H9 (cell line): ENCODE measurements at regions not wholly inside any gene's neighbourhood (a gene's known extent, or its start where the extent isn't known, plus 50 kb on each side); places are given as distances from the start of the nearest gene placed in this dataset.

ENCODE experiments used
- DNase-seq: peaks from one replicate; pipeline ENCODE4 v3.0.0-alpha.2; 2017
- H2AFZ ChIP-seq: one replicate; pipeline ENCODE4 v1.6.1; 2013; ENCODE audit warnings: mild to moderate bottlenecking, low read length, control low read depth, moderate library complexity
- H2AK5ac ChIP-seq: 2 replicates; pipeline ENCODE4 v1.6.1; 2013; ENCODE audit warnings: low read length, control low read depth, mixed read lengths; ENCODE audit not compliant: insufficient read length
- H2BK120ac ChIP-seq: one replicate; pipeline ENCODE4 v1.6.1; 2013; ENCODE audit warnings: low read depth, mild to moderate bottlenecking, low read length, control low read depth, inconsistent platforms; ENCODE audit not compliant: poor library complexity, severe bottlenecking
- H2BK12ac ChIP-seq: 2 replicates; pipeline ENCODE4 v1.6.1; 2013; ENCODE audit warnings: low read length, control low read depth, mixed read lengths, low read depth; ENCODE audit not compliant: insufficient read length
- H2BK15ac ChIP-seq: 2 replicates; pipeline ENCODE4 v1.6.1; 2013; ENCODE audit warnings: low read depth, low read length, control low read depth
- H2BK20ac ChIP-seq: one replicate; pipeline ENCODE4 v1.6.1; 2013; ENCODE audit warnings: low read depth, mild to moderate bottlenecking, low read length, control low read depth, inconsistent platforms; ENCODE audit not compliant: poor library complexity, severe bottlenecking
- H2BK5ac ChIP-seq: 2 replicates; pipeline ENCODE4 v1.6.1; 2013; ENCODE audit warnings: low read length, control low read depth, mixed read lengths; ENCODE audit not compliant: insufficient read length
- H3K14ac ChIP-seq: 2 replicates; pipeline ENCODE4 v1.6.1; 2013; ENCODE audit warnings: low read length, control low read depth; ENCODE audit not compliant: insufficient read depth
- H3K18ac ChIP-seq: 2 replicates; pipeline ENCODE4 v1.6.1; 2013; ENCODE audit warnings: low read depth, mild to moderate bottlenecking, mixed read lengths, low read length, control low read depth; ENCODE audit not compliant: insufficient read length
- H3K23ac ChIP-seq: 2 replicates; pipeline ENCODE4 v1.6.1; 2013; ENCODE audit warnings: low read length, control low read depth, mixed read lengths, low read depth; ENCODE audit not compliant: insufficient read length
- H3K23me2 ChIP-seq: 2 replicates; pipeline ENCODE4 v1.6.1; 2013; ENCODE audit warnings: low read depth, mild to moderate bottlenecking, mixed read lengths, low read length, control low read depth; ENCODE audit not compliant: insufficient read length, poor library complexity, severe bottlenecking
- H3K27ac ChIP-seq: 2 replicates; pipeline ENCODE4 v1.5.1; 2013; ENCODE audit warnings: low read length, control low read depth, mixed read lengths, low read depth; ENCODE audit not compliant: insufficient read length
- H3K27me3 ChIP-seq: 2 replicates; pipeline ENCODE4 v1.6.1; 2013; ENCODE audit warnings: low read length, control low read depth, inconsistent platforms; ENCODE audit not compliant: insufficient read depth
- H3K4ac ChIP-seq: 2 replicates; pipeline ENCODE4 v1.6.1; 2013; ENCODE audit warnings: low read depth, mild to moderate bottlenecking, control low read depth, inconsistent platforms, low read length, moderate library complexity
- H3K4me1 ChIP-seq: 2 replicates; pipeline ENCODE4 v1.6.1; 2013; ENCODE audit warnings: low read length, control low read depth, inconsistent platforms; ENCODE audit not compliant: insufficient read depth
- H3K4me2 ChIP-seq: 2 replicates; pipeline ENCODE4 v1.6.1; 2013; ENCODE audit warnings: low read length, control low read depth, mixed read lengths; ENCODE audit not compliant: insufficient read length, insufficient read depth
- H3K56ac ChIP-seq: 2 replicates; pipeline ENCODE4 v1.6.1; 2013; ENCODE audit warnings: low read depth, mild to moderate bottlenecking, mixed read lengths, low read length, control low read depth; ENCODE audit not compliant: insufficient read length
- H3K79me1 ChIP-seq: 2 replicates; pipeline ENCODE4 v1.6.1; 2013; ENCODE audit warnings: low read depth, mild to moderate bottlenecking, moderate library complexity, low read length, control low read depth, inconsistent platforms; ENCODE audit not compliant: insufficient read depth, poor library complexity, severe bottlenecking
- H3K79me2 ChIP-seq: 2 replicates; pipeline ENCODE4 v1.6.1; 2013; ENCODE audit warnings: low read length, control low read depth, inconsistent platforms; ENCODE audit not compliant: insufficient read depth
- H3K9ac ChIP-seq: 2 replicates; pipeline ENCODE4 v1.6.1; 2013; ENCODE audit warnings: low read length, control low read depth, mixed read lengths; ENCODE audit not compliant: insufficient read length; ENCODE audit errors: extremely low read depth
- H3K9me3 ChIP-seq: one replicate; pipeline ENCODE4 v1.6.1; 2013; ENCODE audit warnings: low read depth, low read length, inconsistent platforms; ENCODE audit not compliant: control insufficient read depth
- H3T11ph ChIP-seq: one replicate; pipeline ENCODE4 v1.6.1; 2013; ENCODE audit warnings: mild to moderate bottlenecking, low read length, control low read depth, inconsistent platforms
- H4K20me1 ChIP-seq: one replicate; pipeline ENCODE4 v1.6.1; 2013; ENCODE audit not compliant: control insufficient read depth, insufficient read length, insufficient read depth
- H4K5ac ChIP-seq: 2 replicates; pipeline ENCODE4 v1.6.1; 2013; ENCODE audit warnings: low read depth, mild to moderate bottlenecking, mixed read lengths, low read length, control low read depth; ENCODE audit not compliant: insufficient read length
- H4K8ac ChIP-seq: replicated peaks from 2 replicates; pipeline ENCODE4 v1.6.1; 2013; ENCODE audit warnings: low read length, control low read depth, mixed read lengths, low read depth; ENCODE audit not compliant: insufficient read length
- H4K91ac ChIP-seq: 2 replicates; pipeline ENCODE4 v1.6.1; 2013; ENCODE audit warnings: low read depth, mild to moderate bottlenecking, moderate library complexity, mixed read lengths, low read length, control low read depth; ENCODE audit not compliant: insufficient read length
- H3K27ac Mint-ChIP-seq, 3 experiments: 2 replicates in 2 of 3; 3 replicates in 1 of 3; pipeline ENCODE4 v1.8.0; 2020 to 2021; ENCODE audit warnings: mixed read lengths in 3 of 3, mild to moderate bottlenecking in 1 of 3, moderate library complexity in 1 of 3
- H3K27me3 Mint-ChIP-seq: 2 replicates; pipeline ENCODE4 v1.8.0; 2021; ENCODE audit warnings: low read depth, mild to moderate bottlenecking, moderate library complexity, mixed read lengths
- H3K36me3 Mint-ChIP-seq, 3 experiments: 2 replicates in 2 of 3; 3 replicates in 1 of 3; pipeline ENCODE4 v1.8.0; 2020 to 2021; ENCODE audit warnings: low read depth in 3 of 3, mixed read lengths in 3 of 3; ENCODE audit not compliant: insufficient read depth in 1 of 3
- H3K4me1 Mint-ChIP-seq, 2 experiments: 2 replicates each; pipeline ENCODE4 v1.8.0; 2020; ENCODE audit warnings: mixed read lengths in 2 of 2
- H3K4me3 Mint-ChIP-seq, 2 experiments: 2 replicates in 1 of 2; 3 replicates in 1 of 2; pipeline ENCODE4 v1.8.0; 2020 to 2021; ENCODE audit warnings: mild to moderate bottlenecking in 2 of 2, mixed read lengths in 2 of 2, moderate library complexity in 1 of 2
- H3K9me3 Mint-ChIP-seq, 2 experiments: 2 replicates in 1 of 2; 3 replicates in 1 of 2; pipeline ENCODE4 v1.8.0; 2020; ENCODE audit warnings: mild to moderate bottlenecking in 2 of 2, mixed read lengths in 2 of 2, moderate library complexity in 1 of 2
- WGBS: extraction: QIAGEN DNeasy Blood & Tissue Kit; methylation state at CpG from one replicate; pipeline ENCODE4 v1.1.7; 2013; ENCODE audit warnings: missing lambda C conversion rate, low lambda C conversion rate, mixed read lengths; ENCODE audit not compliant: insufficient read length; ENCODE audit errors: extremely low coverage; 5-methylcytosine and 5-hydroxymethylcytosine counted together
- TF ChIP-seq, protein P1 (sequence below): fragments of 200-600 bp; sonication (generic); conservative IDR thresholded peaks from 3 replicates; pipeline ENCODE4 v1.8.0; 2021; ENCODE audit warnings: antibody characterized with exemption, mild to moderate bottlenecking

- H3K18ac ChIP-seq = no peak overlapping the region
- H2BK15ac ChIP-seq = no peak overlapping the region
- no peak overlapping the region for H4K91ac ChIP-seq
- no peak overlapping the region for H3T11ph ChIP-seq
- no CpG with 5 or more reads among the region's 6 CpGs for WGBS
- no peak overlapping the region for H4K5ac ChIP-seq
- Mint-ChIP-seq H3K4me3 (no peak overlapping the region), H3K9me3 (peaks cover 19 to 22% of the 10 kb centered on the region in 2 experiments), H3K27ac (no peak overlapping the region), H3K4me1 (peaks cover 8 to 9% of the 10 kb centered on the region in 2 experiments), H3K27me3 (no peaks in the 10 kb centered on the region; the same call in 1 of the 2 replicates), H3K36me3 (peaks cover 7 to 20% (median 9%) of the 10 kb centered on the region in 3 experiments)
- no peaks in the 10 kb centered on the region for H3K23me2 ChIP-seq
- no peak overlapping the region for H3K4ac ChIP-seq
- H3K4me2 ChIP-seq = no peak overlapping the region
- TF ChIP-seq, protein P1, sequence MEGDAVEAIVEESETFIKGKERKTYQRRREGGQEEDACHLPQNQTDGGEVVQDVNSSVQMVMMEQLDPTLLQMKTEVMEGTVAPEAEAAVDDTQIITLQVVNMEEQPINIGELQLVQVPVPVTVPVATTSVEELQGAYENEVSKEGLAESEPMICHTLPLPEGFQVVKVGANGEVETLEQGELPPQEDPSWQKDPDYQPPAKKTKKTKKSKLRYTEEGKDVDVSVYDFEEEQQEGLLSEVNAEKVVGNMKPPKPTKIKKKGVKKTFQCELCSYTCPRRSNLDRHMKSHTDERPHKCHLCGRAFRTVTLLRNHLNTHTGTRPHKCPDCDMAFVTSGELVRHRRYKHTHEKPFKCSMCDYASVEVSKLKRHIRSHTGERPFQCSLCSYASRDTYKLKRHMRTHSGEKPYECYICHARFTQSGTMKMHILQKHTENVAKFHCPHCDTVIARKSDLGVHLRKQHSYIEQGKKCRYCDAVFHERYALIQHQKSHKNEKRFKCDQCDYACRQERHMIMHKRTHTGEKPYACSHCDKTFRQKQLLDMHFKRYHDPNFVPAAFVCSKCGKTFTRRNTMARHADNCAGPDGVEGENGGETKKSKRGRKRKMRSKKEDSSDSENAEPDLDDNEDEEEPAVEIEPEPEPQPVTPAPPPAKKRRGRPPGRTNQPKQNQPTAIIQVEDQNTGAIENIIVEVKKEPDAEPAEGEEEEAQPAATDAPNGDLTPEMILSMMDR = no peak
- no peak overlapping the region for H2BK20ac ChIP-seq
- no peak overlapping the region for H3K27ac ChIP-seq
- H3K4me1 ChIP-seq = no peaks in the 10 kb centered on the region
- H3K14ac ChIP-seq = no peak overlapping the region
- no peaks in the 10 kb centered on the region for H3K79me2 ChIP-seq
- no peaks in the 10 kb centered on the region for H3K79me1 ChIP-seq
- H2BK120ac ChIP-seq = no peak overlapping the region
- no peak for DNase-seq
- H2BK12ac ChIP-seq = no peak overlapping the region
- no peaks in the 10 kb centered on the region for H3K27me3 ChIP-seq
- no peak overlapping the region for H4K8ac ChIP-seq
- H3K9me3 ChIP-seq = no peaks in the 10 kb centered on the region
- no peak overlapping the region for H2AFZ ChIP-seq
- no peak overlapping the region for H3K23ac ChIP-seq
- no peaks in the 10 kb centered on the region for H4K20me1 ChIP-seq
- no peak overlapping the region for H3K56ac ChIP-seq
- no peak overlapping the region for H2AK5ac ChIP-seq
- H2BK5ac ChIP-seq = no peak overlapping the region
- no peak overlapping the region for H3K9ac ChIP-seq
Measured at GRCh38 chr4:171397175-171397574, 416.0 kb upstream of the GALNTL6 start.
